ENCODE measurements at regions not wholly inside any gene's neighbourhood (a gene's known extent, or its start where the extent isn't known, plus 50 kb on each side); places are given as distances from the start of the nearest gene placed in this dataset.

GRCh38 chr1:37270639-37271038 lies 203.7 kb upstream of the ZC3H12A start:
- ATAC-seq = 0 out of 3 replicates have a peak, but pooled peaks have one; percentile 8
- no peaks in the 10 kb centered on the region for H3K36me3 ChIP-seq (ENCODE audit: insufficient read depth)
- H4K20me1 ChIP-seq (replicated peaks; ENCODE audit: insufficient read depth) = no peaks in the 10 kb centered on the region
- Mint-ChIP-seq H3K4me3 (no peak overlapping the region), H3K27ac (no peak overlapping the region), H3K27me3 (ENCODE audit: insufficient read depth, low read depth, poor library complexity) (peaks cover 18% of the 10 kb centered on the region), H3K9me3 (no peaks in the 10 kb centered on the region; the same call in 2 of the 3 replicates), H3K36me3 (ENCODE audit: low read depth) (no peaks in the 10 kb centered on the region), H3K4me1 (peaks cover 45% of the 10 kb centered on the region)
- H3K4me1 ChIP-seq (ENCODE audit: insufficient read depth) = peaks cover 27% of the 10 kb centered on the region
- H3K9me2 ChIP-seq (ENCODE audit: insufficient read depth) = no peaks in the 10 kb centered on the region
- no peak overlapping the region for H3K4me2 ChIP-seq
- H3K4me3 ChIP-seq = no peak overlapping the region
- H3F3A ChIP-seq (replicated peaks; ENCODE audit: low read depth) = no peaks in the 10 kb centered on the region
- no peaks in the 10 kb centered on the region for H3K79me2 ChIP-seq (replicated peaks; ENCODE audit: insufficient read depth)
- TF ChIP-seq NANOG (IDR thresholded peaks at IDR 0.05; ENCODE audit: borderline replicate concordance) = no peak
- no peak for TF ChIP-seq EZH2phosphoT487 (IDR thresholded peaks at IDR 0.05; ENCODE audit: unreplicated experiment)
- no peak for TF ChIP-seq STAT1 (IDR thresholded peaks at IDR 0.05; ENCODE audit: unreplicated experiment)
- no peak for TF ChIP-seq ZNF462 (CRISPR knock-in tag; IDR thresholded peaks at IDR 0.05)
- TF ChIP-seq CTCF (conservative IDR thresholded peaks at IDR 0.05; ENCODE audit: low read depth in 2 of 2) = peak; percentile 26 to 56
- no peak overlapping the region for H3K27ac ChIP-seq (ENCODE audit: low read depth)
- DNase-seq (ENCODE audit: low spot score) = no peak
- H3K27me3 ChIP-seq (ENCODE audit: insufficient read depth) = no peaks in the 10 kb centered on the region
- no peak overlapping the region for H2AFZ ChIP-seq
